Thymus (tissue), 11 donors: ENCODE measurements at regions not wholly inside any gene's neighbourhood (a gene's known extent, or its start where the extent isn't known, plus 50 kb on each side); places are given as distances from the start of the nearest gene placed in this dataset.
"Not testable (repeated sequence)": the region's sequence is repeated elsewhere in the genome, so short reads cannot be mapped to it uniquely, and the experiment has no call there.

ENCODE experiments used
- DNase-seq, 9 donors: peaks; one replicate each; pipeline ENCODE4 v3.0.0-alpha.2; 2013; ENCODE audit warnings: low spot score in 9 of 9, low read depth in 6 of 9, missing footprints in 1 of 9
- H3K27ac ChIP-seq, 2 donors: one replicate each; pipeline ENCODE4 v1.5.1; 2013; ENCODE audit warnings: control low read depth in 1 of 2, low read depth in 1 of 2, low read length in 1 of 2, mild to moderate bottlenecking in 1 of 2, moderate library complexity in 1 of 2
- H3K27me3 ChIP-seq, 2 donors: one replicate each; pipeline ENCODE4 v1.5.1; 2013; ENCODE audit warnings: low read length in 1 of 2; ENCODE audit not compliant: control insufficient read depth in 2 of 2, insufficient read depth in 1 of 2
- H3K36me3 ChIP-seq, 2 donors: one replicate each; pipeline ENCODE4 v1.5.1; 2013; ENCODE audit warnings: low read length in 1 of 2, mild to moderate bottlenecking in 1 of 2, moderate library complexity in 1 of 2; ENCODE audit not compliant: control insufficient read depth in 2 of 2, insufficient read depth in 2 of 2
- H3K4me1 ChIP-seq, 2 donors: one replicate each; pipeline ENCODE4 v1.5.1; 2013; ENCODE audit warnings: low read length in 2 of 2; ENCODE audit not compliant: control insufficient read depth in 2 of 2, insufficient read depth in 2 of 2
- H3K4me3 ChIP-seq, 2 donors: one replicate each; pipeline ENCODE4 v1.5.1; 2013; ENCODE audit warnings: low read length in 2 of 2, control low read depth in 1 of 2, mild to moderate bottlenecking in 1 of 2
- H3K9me3 ChIP-seq, 2 donors: one replicate each; pipeline ENCODE4 v1.5.1; 2013; ENCODE audit warnings: low read length in 1 of 2, mild to moderate bottlenecking in 1 of 2; ENCODE audit not compliant: control insufficient read depth in 2 of 2, insufficient read depth in 1 of 2
- WGBS: extraction: QIAGEN DNeasy Blood & Tissue Kit; methylation state at CpG from one replicate; pipeline ENCODE4 v1.1.7; 2013; 5-methylcytosine and 5-hydroxymethylcytosine counted together
- donor health status: healthy.

- Histone ChIP-seq H3K4me1 (no peaks in the 10 kb centered on the region), H3K27me3 (no peaks in the 10 kb centered on the region), H3K27ac (no peak overlapping the region), H3K4me3 (no peak overlapping the region), H3K9me3 (no peaks in the 10 kb centered on the region), H3K36me3 (no peaks in the 10 kb centered on the region)
- 94% methylated on average over 2 of the region's 2 CpGs for WGBS
- no peak for DNase-seq
Measured at GRCh38 chr2:35651688-35652323, 703.8 kb upstream of the CRIM1 start.

- H3K4me1 ChIP-seq: no peaks in the 10 kb centered on the region
- no peak overlapping the region for H3K4me3 ChIP-seq
- 92% methylated on average over 2 of the region's 2 CpGs for WGBS
- no peak overlapping the region for H3K27ac ChIP-seq
- DNase-seq: no peak
- no peaks in the 10 kb centered on the region for H3K27me3 ChIP-seq
- no peaks in the 10 kb centered on the region for H3K36me3 ChIP-seq
- no peaks in the 10 kb centered on the region for H3K9me3 ChIP-seq
Measured at GRCh38 chr2:35614640-35615039, 740.9 kb upstream of the CRIM1 start.

- H3K9me3 ChIP-seq: peaks cover 0 to 3% of the 10 kb centered on the region in 2 donors
- H3K4me1 ChIP-seq: no peaks in the 10 kb centered on the region
- H3K4me3 ChIP-seq: no peak overlapping the region
- DNase-seq: no peak
- no peaks in the 10 kb centered on the region for H3K36me3 ChIP-seq
- 82% methylated on average over 2 of the region's 2 CpGs for WGBS
- no peak overlapping the region for H3K27ac ChIP-seq
- H3K27me3 ChIP-seq: no peaks in the 10 kb centered on the region
Measured at GRCh38 chr2:35606394-35606793, 749.2 kb upstream of the CRIM1 start.

GRCh38 chr2:35598310-35598709 is 757.3 kb upstream of the CRIM1 start:
- DNase-seq: no peak
- H3K4me3 ChIP-seq: no peak overlapping the region
- no peak overlapping the region for H3K27ac ChIP-seq
- H3K9me3 ChIP-seq: peaks cover 1 to 21% of the 10 kb centered on the region in 2 donors
- 86% methylated on average over 1 of the region's 1 CpG for WGBS
- no peaks in the 10 kb centered on the region for H3K36me3 ChIP-seq
- H3K27me3 ChIP-seq: no peaks in the 10 kb centered on the region
- H3K4me1 ChIP-seq: no peaks in the 10 kb centered on the region

GRCh38 chr2:35591886-35592285 is 763.7 kb upstream of the CRIM1 start:
- 86% methylated on average over 1 of the region's 1 CpG for WGBS
- no peaks in the 10 kb centered on the region for H3K36me3 ChIP-seq
- H3K4me3 ChIP-seq: no peak overlapping the region
- no peaks in the 10 kb centered on the region for H3K9me3 ChIP-seq
- H3K4me1 ChIP-seq: no peaks in the 10 kb centered on the region
- no peak for DNase-seq
- no peaks in the 10 kb centered on the region for H3K27me3 ChIP-seq
- H3K27ac ChIP-seq: no peak overlapping the region

- H3K27me3 ChIP-seq: no peaks in the 10 kb centered on the region
- H3K4me1 ChIP-seq: no peaks in the 10 kb centered on the region
- no peaks in the 10 kb centered on the region for H3K36me3 ChIP-seq
- DNase-seq: no peak
- 93% methylated on average over 5 of the region's 5 CpGs for WGBS
- no peak overlapping the region for H3K27ac ChIP-seq
- peaks cover 0 to 7% of the 10 kb centered on the region in 2 donors for H3K9me3 ChIP-seq
- H3K4me3 ChIP-seq: no peak overlapping the region
Measured at GRCh38 chr2:35585972-35586371, 769.6 kb upstream of the CRIM1 start.

- no peak overlapping the region for H3K4me3 ChIP-seq
- no peaks in the 10 kb centered on the region for H3K36me3 ChIP-seq
- no peaks in the 10 kb centered on the region for H3K27me3 ChIP-seq
- H3K4me1 ChIP-seq: no peaks in the 10 kb centered on the region
- 85% methylated on average over 4 of the region's 4 CpGs for WGBS
- DNase-seq: no peak
- H3K27ac ChIP-seq: no peak overlapping the region
- H3K9me3 ChIP-seq: peaks cover 0 to 7% of the 10 kb centered on the region in 2 donors
Measured at GRCh38 chr2:35582637-35583036, 772.9 kb upstream of the CRIM1 start.

GRCh38 chr2:35580956-35581355 is 774.6 kb upstream of the CRIM1 start:
- no peak for DNase-seq
- Histone ChIP-seq H3K36me3 (no peaks in the 10 kb centered on the region), H3K4me3 (no peak overlapping the region), H3K4me1 (no peaks in the 10 kb centered on the region), H3K27ac (no peak overlapping the region), H3K27me3 (no peaks in the 10 kb centered on the region), H3K9me3 (peaks cover 0 to 7% of the 10 kb centered on the region in 2 donors)
- 85% methylated on average over 2 of the region's 2 CpGs for WGBS

GRCh38 chr2:35568574-35568973 is 787.0 kb upstream of the CRIM1 start:
- H3K27ac ChIP-seq, H3K4me3 ChIP-seq, H3K9me3 ChIP-seq, H3K27me3 ChIP-seq, H3K36me3 ChIP-seq, H3K4me1 ChIP-seq, DNase-seq: not testable (repeated sequence)
- WGBS: 95% methylated on average over 14 of the region's 14 CpGs
